ENCODE measurements at regions not wholly inside any gene's neighbourhood (a gene's known extent, or its start where the extent isn't known, plus 50 kb on each side); places are given as distances from the start of the nearest gene placed in this dataset.

DNA sequence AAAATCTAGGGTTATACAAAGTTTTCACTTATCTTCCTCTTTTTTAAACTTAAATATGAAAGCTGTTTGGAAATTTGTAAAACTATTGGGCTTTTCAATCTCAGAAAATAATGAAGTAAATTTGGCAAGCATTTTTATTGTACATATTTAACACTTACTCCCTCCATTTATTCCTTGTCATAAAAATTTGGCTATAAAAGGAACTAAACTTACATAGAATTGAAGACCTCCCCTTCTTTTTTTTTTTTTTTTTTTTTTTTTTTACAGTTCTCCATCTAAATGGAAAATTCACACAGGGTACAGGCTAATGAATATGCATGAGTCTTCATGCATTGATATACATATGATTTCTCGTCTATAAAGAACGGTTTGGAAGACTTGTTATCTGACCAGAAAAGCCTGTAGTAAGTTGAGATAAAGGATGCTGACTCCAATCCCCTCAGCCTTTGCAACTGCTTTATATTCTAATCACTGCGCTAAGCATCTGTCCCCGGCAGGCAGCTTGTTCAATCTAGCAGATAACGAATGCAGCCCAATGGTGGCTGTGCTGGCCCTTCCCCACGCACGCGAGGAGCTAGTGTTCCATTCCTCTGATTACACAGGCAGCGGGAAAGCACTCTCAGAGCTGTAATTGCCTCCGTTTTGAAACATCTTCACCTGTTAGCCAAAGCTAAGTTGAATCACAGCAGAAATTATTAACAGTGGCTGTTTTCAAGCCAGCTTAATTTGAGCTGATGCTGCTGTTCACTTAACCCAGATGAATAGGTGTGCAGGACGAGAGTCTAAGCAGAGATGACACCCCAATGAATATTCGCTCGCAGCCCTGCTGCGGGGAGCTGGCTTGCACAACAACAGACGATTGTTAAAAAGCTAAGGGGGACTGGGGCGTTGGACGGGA is 453.8 kb upstream of the ZNF608 start:
- TF ChIP-seq, protein P1, sequence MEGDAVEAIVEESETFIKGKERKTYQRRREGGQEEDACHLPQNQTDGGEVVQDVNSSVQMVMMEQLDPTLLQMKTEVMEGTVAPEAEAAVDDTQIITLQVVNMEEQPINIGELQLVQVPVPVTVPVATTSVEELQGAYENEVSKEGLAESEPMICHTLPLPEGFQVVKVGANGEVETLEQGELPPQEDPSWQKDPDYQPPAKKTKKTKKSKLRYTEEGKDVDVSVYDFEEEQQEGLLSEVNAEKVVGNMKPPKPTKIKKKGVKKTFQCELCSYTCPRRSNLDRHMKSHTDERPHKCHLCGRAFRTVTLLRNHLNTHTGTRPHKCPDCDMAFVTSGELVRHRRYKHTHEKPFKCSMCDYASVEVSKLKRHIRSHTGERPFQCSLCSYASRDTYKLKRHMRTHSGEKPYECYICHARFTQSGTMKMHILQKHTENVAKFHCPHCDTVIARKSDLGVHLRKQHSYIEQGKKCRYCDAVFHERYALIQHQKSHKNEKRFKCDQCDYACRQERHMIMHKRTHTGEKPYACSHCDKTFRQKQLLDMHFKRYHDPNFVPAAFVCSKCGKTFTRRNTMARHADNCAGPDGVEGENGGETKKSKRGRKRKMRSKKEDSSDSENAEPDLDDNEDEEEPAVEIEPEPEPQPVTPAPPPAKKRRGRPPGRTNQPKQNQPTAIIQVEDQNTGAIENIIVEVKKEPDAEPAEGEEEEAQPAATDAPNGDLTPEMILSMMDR (IDR thresholded peaks at IDR 0.05; ENCODE audit: low read depth, low read length): no peak
- no peak for DNase-seq (ENCODE audit: extremely low read depth, low read depth)

DNA sequence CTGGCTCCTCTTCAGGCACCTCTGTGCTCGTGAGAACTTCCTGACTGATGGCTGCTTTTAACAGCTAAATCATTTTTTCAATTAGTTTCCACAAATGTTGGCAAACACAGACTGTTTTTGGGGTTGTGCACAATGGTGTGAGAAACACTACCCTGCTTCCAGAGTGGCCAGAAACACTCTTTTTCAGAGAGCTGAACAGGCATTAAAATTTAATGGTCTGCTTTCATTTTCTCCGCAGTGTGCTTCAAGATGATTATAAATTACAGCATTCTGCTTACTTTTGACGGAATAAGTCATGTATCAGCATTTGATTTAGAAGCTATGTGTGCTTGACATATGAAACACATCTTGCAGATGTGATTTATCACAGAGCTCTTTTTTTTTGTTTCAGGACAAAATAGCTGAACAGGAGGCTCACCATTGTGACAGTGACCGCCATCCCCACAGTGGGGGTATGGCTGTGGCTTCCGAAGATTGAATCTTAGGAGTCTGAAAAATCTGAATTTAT is 454.5 kb upstream of the ZNF608 start:
- TF ChIP-seq, protein P1 (IDR thresholded peaks at IDR 0.05; ENCODE audit: low read depth, low read length): no peak
- DNase-seq (ENCODE audit: extremely low read depth, low read depth): no peak

DNA sequence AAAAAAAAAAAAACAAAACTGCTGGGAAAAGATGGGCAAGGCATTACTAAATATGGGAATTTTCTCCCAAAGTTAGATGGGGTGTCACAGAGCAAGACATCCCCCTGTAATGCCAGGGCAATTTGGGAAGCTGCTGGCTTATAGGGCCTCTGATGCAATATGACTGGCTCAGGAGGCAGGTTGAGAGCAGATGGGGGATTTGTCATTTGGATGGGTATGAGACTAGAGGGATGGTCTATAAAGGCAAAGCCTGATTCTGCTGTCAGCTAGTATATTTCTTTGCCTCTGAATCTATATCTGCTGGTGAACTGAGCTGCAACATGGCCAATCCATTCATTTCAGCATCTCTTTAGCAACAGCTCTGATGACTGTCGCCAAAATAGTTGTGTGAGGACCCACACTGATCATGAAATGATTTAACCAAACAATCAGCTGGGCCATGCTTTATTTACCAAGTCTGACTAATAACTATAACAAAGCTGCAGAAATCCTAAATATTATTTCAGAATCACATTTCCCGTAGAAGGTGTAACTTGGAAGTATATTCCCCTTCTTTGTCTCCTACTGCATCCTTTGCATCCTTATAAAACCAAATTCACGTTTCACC is 455.1 kb upstream of the ZNF608 start:
- DNase-seq (ENCODE audit: extremely low read depth, low read depth): no peak
- TF ChIP-seq, protein P1 (IDR thresholded peaks at IDR 0.05; ENCODE audit: low read depth, low read length): no peak

DNA sequence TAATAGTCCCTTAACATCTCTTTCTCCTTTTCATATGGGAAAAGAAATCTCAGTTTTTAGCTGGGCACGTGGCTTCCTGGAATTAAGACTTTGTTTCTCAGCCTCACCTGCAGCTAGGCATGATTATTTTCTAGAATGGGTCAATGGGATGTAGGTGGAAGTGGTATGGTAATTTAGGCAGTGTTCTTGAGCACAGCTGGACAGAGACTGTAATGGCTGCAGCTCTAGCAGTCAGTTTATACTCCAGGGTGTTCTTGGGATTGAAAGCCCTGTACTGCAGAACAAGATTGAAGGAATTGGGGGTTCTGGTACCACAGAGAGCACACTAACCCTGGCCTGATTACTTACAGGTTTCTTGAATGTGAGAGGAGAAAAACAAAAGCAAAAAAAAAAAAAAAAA is 455.9 kb upstream of the ZNF608 start:
- TF ChIP-seq, protein P1 (IDR thresholded peaks at IDR 0.05; ENCODE audit: low read depth, low read length): no peak
- DNase-seq (ENCODE audit: extremely low read depth, low read depth): no peak

DNA sequence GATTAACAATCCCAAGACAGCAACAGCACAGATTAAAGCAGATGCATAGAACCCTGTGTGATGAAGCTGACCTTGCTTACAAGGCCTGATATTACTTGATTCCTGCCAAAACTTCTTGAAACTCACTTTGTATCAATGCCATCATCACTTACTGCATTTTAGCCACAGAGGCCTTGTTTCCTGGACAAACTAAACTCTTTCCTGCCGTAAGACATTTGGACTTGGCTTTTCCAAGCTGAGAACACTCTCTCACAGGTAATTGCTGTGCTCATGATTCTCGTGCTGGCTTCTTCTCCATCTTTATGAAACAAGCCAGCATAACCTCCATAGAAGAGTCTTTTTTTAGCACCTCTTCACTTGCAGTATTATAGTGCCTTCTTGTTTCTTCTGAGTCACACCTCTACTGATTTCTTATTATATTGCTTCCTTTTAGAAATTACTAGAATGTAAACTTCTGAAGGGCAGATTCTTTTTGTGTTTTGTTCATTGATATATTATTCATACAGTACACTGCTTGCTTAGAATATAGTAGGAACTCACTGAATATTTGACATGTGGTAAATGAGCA is 456.5 kb upstream of the ZNF608 start:
- DNase-seq (ENCODE audit: extremely low read depth, low read depth): no peak
- TF ChIP-seq, protein P1 (IDR thresholded peaks at IDR 0.05; ENCODE audit: low read depth, low read length): no peak

DNA sequence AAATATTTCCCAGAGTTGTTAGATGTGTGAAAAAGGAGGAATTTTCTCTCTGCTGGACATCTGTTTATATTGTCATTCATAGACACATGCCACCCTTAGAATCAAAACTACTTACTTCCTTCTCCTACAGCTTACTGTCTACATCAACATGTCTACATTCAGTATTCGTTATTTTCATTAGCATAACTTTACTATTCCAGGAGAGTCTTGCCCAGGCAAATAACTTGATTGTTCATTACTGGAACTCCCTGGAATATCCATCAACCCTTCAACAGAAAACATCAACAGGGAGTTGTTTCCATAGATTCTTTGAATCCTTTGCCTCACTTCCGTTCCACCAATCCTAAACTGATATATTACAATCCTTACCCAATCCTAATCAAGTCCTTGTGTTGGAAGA is 457.5 kb upstream of the ZNF608 start:
- TF ChIP-seq, protein P1 (IDR thresholded peaks at IDR 0.05; ENCODE audit: low read depth, low read length): no peak
- DNase-seq (ENCODE audit: extremely low read depth, low read depth): no peak

Data from AG09319 (cell line).